ENCODE measurements at regions not wholly inside any gene's neighbourhood (a gene's known extent, or its start where the extent isn't known, plus 50 kb on each side); places are given as distances from the start of the nearest gene placed in this dataset.

- no peak overlapping the region for H2AFZ ChIP-seq (ENCODE audit: low read depth, low read length, severe bottlenecking)
- no peaks in the 10 kb centered on the region for H3K79me2 ChIP-seq (ENCODE audit: insufficient read depth, low read length)
- H3K9ac ChIP-seq (ENCODE audit: low read length): no peak overlapping the region
- no peaks in the 10 kb centered on the region for H3K27me3 ChIP-seq (ENCODE audit: low read length)
- no peak overlapping the region for H3K4me2 ChIP-seq (ENCODE audit: low read depth, low read length, poor library complexity, severe bottlenecking)
- H3F3A ChIP-seq (ENCODE audit: insufficient read depth): no peaks in the 10 kb centered on the region
- H3K9me2 ChIP-seq (replicated peaks; ENCODE audit: insufficient read depth, low read length): no peaks in the 10 kb centered on the region
- TF ChIP-seq CTCF (IDR thresholded peaks at IDR 0.05; ENCODE audit: insufficient read depth, low read length, poor library complexity, severe bottlenecking) (no peak), EZH2phosphoT487 (conservative IDR thresholded peaks at IDR 0.05; ENCODE audit: low read length) (no peak)
- H3K9me3 ChIP-seq (ENCODE audit: insufficient read depth, low read length): no peaks in the 10 kb centered on the region
- no peak overlapping the region for H3K4me3 ChIP-seq (ENCODE audit: insufficient read depth, low read length, poor library complexity, severe bottlenecking)
- H3K27ac ChIP-seq (ENCODE audit: low read depth, low read length): no peak overlapping the region
- no peaks in the 10 kb centered on the region for H4K20me1 ChIP-seq (ENCODE audit: low read depth, low read length)
- no peaks in the 10 kb centered on the region for H3K36me3 ChIP-seq (ENCODE audit: low read length)
Measured at GRCh38 chr3:22469995-22470394, 719.0 kb upstream of the ZNF385D start.

- Histone ChIP-seq H3K9me2 (replicated peaks; ENCODE audit: insufficient read depth, low read length) (no peaks in the 10 kb centered on the region), H3K27me3 (ENCODE audit: low read length) (no peaks in the 10 kb centered on the region), H3K36me3 (ENCODE audit: low read length) (no peaks in the 10 kb centered on the region), H3K9me3 (ENCODE audit: insufficient read depth, low read length) (no peaks in the 10 kb centered on the region), H3K4me3 (ENCODE audit: insufficient read depth, low read length, poor library complexity, severe bottlenecking) (no peak overlapping the region), H4K20me1 (ENCODE audit: low read depth, low read length) (no peaks in the 10 kb centered on the region), H2AFZ (ENCODE audit: low read depth, low read length, severe bottlenecking) (no peak overlapping the region), H3K9ac (ENCODE audit: low read length) (no peak overlapping the region), H3F3A (ENCODE audit: insufficient read depth) (no peaks in the 10 kb centered on the region), H3K79me2 (ENCODE audit: insufficient read depth, low read length) (no peaks in the 10 kb centered on the region), H3K27ac (ENCODE audit: low read depth, low read length) (no peak overlapping the region), H3K4me2 (ENCODE audit: low read depth, low read length, poor library complexity, severe bottlenecking) (no peak overlapping the region)
- no peak for TF ChIP-seq EZH2phosphoT487 (conservative IDR thresholded peaks at IDR 0.05; ENCODE audit: low read length)
- TF ChIP-seq CTCF (IDR thresholded peaks at IDR 0.05; ENCODE audit: insufficient read depth, low read length, poor library complexity, severe bottlenecking): no peak
Measured at GRCh38 chr3:22471557-22471956, 720.5 kb upstream of the ZNF385D start.

- H3K27ac ChIP-seq (ENCODE audit: low read depth, low read length): no peak overlapping the region
- TF ChIP-seq EZH2phosphoT487 (conservative IDR thresholded peaks at IDR 0.05; ENCODE audit: low read length) (no peak), CTCF (IDR thresholded peaks at IDR 0.05; ENCODE audit: insufficient read depth, low read length, poor library complexity, severe bottlenecking) (no peak)
- no peak overlapping the region for H2AFZ ChIP-seq (ENCODE audit: low read depth, low read length, severe bottlenecking)
- no peaks in the 10 kb centered on the region for H3K9me2 ChIP-seq (replicated peaks; ENCODE audit: insufficient read depth, low read length)
- H3K9ac ChIP-seq (ENCODE audit: low read length): no peak overlapping the region
- H3K4me3 ChIP-seq (ENCODE audit: insufficient read depth, low read length, poor library complexity, severe bottlenecking): no peak overlapping the region
- H3K4me2 ChIP-seq (ENCODE audit: low read depth, low read length, poor library complexity, severe bottlenecking): no peak overlapping the region
- no peaks in the 10 kb centered on the region for H3K9me3 ChIP-seq (ENCODE audit: insufficient read depth, low read length)
- H4K20me1 ChIP-seq (ENCODE audit: low read depth, low read length): no peaks in the 10 kb centered on the region
- H3K79me2 ChIP-seq (ENCODE audit: insufficient read depth, low read length): no peaks in the 10 kb centered on the region
- H3K36me3 ChIP-seq (ENCODE audit: low read length): no peaks in the 10 kb centered on the region
- no peaks in the 10 kb centered on the region for H3K27me3 ChIP-seq (ENCODE audit: low read length)
- no peaks in the 10 kb centered on the region for H3F3A ChIP-seq (ENCODE audit: insufficient read depth)
Measured at GRCh38 chr3:22474706-22475445, 723.9 kb upstream of the ZNF385D start.
